WERI-Rb-1 (cell line): ENCODE measurements at regions not wholly inside any gene's neighbourhood (a gene's known extent, or its start where the extent isn't known, plus 50 kb on each side); places are given as distances from the start of the nearest gene placed in this dataset.

Source experiments
- DNase-seq: peaks from one replicate; pipeline ENCODE4 v3.0.0-alpha.2; 2020
- H3K27ac ChIP-seq: fragments of 250-450 bp; sonication (Bioruptor Pico); 2 replicates; pipeline ENCODE4 v1.5.1; 2020; ENCODE audit warnings: mild to moderate bottlenecking, moderate library complexity
- H3K27me3 ChIP-seq: fragments of 250-450 bp; sonication (Bioruptor Pico); 2 replicates; pipeline ENCODE4 v1.5.1; 2021; ENCODE audit warnings: mild to moderate bottlenecking, low read depth, moderate library complexity; ENCODE audit not compliant: insufficient read depth, severe bottlenecking
- H3K36me3 ChIP-seq: fragments of 250-450 bp; sonication (Bioruptor Pico); 2 replicates; pipeline ENCODE4 v1.5.1; 2020; ENCODE audit warnings: mild to moderate bottlenecking, moderate library complexity
- H3K4me3 ChIP-seq: 2 replicates; pipeline ENCODE4 v1.5.1; 2011; ENCODE audit warnings: low read depth, mild to moderate bottlenecking, control low read depth, low read length
- H3K9me3 ChIP-seq: fragments of 250-450 bp; sonication (Bioruptor Pico); 2 replicates; pipeline ENCODE4 v1.5.1; 2021; ENCODE audit warnings: mild to moderate bottlenecking, moderate library complexity; ENCODE audit not compliant: severe bottlenecking
- CTCF ChIP-seq: IDR thresholded peaks from 2 replicates; pipeline ENCODE4 v1.5.1; 2011; ENCODE audit warnings: low read depth, mild to moderate bottlenecking, control low read depth, inconsistent platforms, low read length

- no peak for DNase-seq
- H3K4me3 ChIP-seq = no peak overlapping the region
- H3K36me3 ChIP-seq = no peaks in the 10 kb centered on the region
- H3K27ac ChIP-seq = no peak overlapping the region
- H3K27me3 ChIP-seq = no peaks in the 10 kb centered on the region
- no peak for TF ChIP-seq CTCF
- no peaks in the 10 kb centered on the region for H3K9me3 ChIP-seq
These were observed 100.8 kb upstream of the CNKSR3 start for GRCh38 chr6:154611241-154611640.

- TF ChIP-seq CTCF = no peak
- Histone ChIP-seq H3K36me3 (no peaks in the 10 kb centered on the region), H3K4me3 (no peak overlapping the region), H3K27me3 (no peaks in the 10 kb centered on the region), H3K9me3 (no peaks in the 10 kb centered on the region), H3K27ac (no peak overlapping the region)
- DNase-seq = no peak
These were observed 101.4 kb upstream of the CNKSR3 start for GRCh38 chr6:154611847-154612246.

- TF ChIP-seq CTCF = no peak
- no peak overlapping the region for H3K4me3 ChIP-seq
- no peaks in the 10 kb centered on the region for H3K9me3 ChIP-seq
- H3K36me3 ChIP-seq = no peaks in the 10 kb centered on the region
- no peak overlapping the region for H3K27ac ChIP-seq
- H3K27me3 ChIP-seq = no peaks in the 10 kb centered on the region
- DNase-seq = no peak
These were observed 102.7 kb upstream of the CNKSR3 start for GRCh38 chr6:154613137-154613676.

GRCh38 chr6:154614101-154614500, 103.6 kb upstream of the CNKSR3 start:
- H3K27ac ChIP-seq = no peak overlapping the region
- DNase-seq = no peak
- no peaks in the 10 kb centered on the region for H3K9me3 ChIP-seq
- no peak for TF ChIP-seq CTCF
- no peaks in the 10 kb centered on the region for H3K27me3 ChIP-seq
- no peak overlapping the region for H3K4me3 ChIP-seq
- no peaks in the 10 kb centered on the region for H3K36me3 ChIP-seq

GRCh38 chr6:154614641-154615040, 104.2 kb upstream of the CNKSR3 start:
- no peak overlapping the region for H3K27ac ChIP-seq
- no peaks in the 10 kb centered on the region for H3K9me3 ChIP-seq
- H3K36me3 ChIP-seq = no peaks in the 10 kb centered on the region
- no peaks in the 10 kb centered on the region for H3K27me3 ChIP-seq
- no peak for TF ChIP-seq CTCF
- H3K4me3 ChIP-seq = no peak overlapping the region
- DNase-seq = no peak

- DNase-seq = no peak
- TF ChIP-seq CTCF = no peak
- H3K4me3 ChIP-seq = no peak overlapping the region
These were observed 105.1 kb upstream of the CNKSR3 start for GRCh38 chr6:154615483-154616025.

More at GRCh38 chr6:154615483-154616025, 105.1 kb upstream of the CNKSR3 start:
- Histone ChIP-seq H3K27me3 (no peaks in the 10 kb centered on the region), H3K27ac (no peak overlapping the region), H3K36me3 (no peaks in the 10 kb centered on the region), H3K9me3 (no peaks in the 10 kb centered on the region)
